Nephron progenitor cell (in vitro differentiated cells): ENCODE measurements at regions not wholly inside any gene's neighbourhood (a gene's known extent, or its start where the extent isn't known, plus 50 kb on each side); places are given as distances from the start of the nearest gene placed in this dataset.

Experiments
- DNase-seq: peaks from one replicate; pipeline ENCODE4 v3.0.0; 2021
- H3K27ac Mint-ChIP-seq: 2 replicates; pipeline ENCODE4 v1.8.0; 2021; ENCODE audit warnings: mild to moderate bottlenecking, moderate library complexity, mixed read lengths
- H3K27me3 Mint-ChIP-seq: 2 replicates; pipeline ENCODE4 v1.8.0; 2021; ENCODE audit warnings: mild to moderate bottlenecking, low read depth, mixed read lengths; ENCODE audit not compliant: poor library complexity
- H3K36me3 Mint-ChIP-seq: 2 replicates; pipeline ENCODE4 v1.8.0; 2021; ENCODE audit warnings: low read depth, mixed read lengths
- H3K4me1 Mint-ChIP-seq: 2 replicates; pipeline ENCODE4 v1.8.0; 2021; ENCODE audit warnings: mixed read lengths
- H3K4me3 Mint-ChIP-seq: 2 replicates; pipeline ENCODE4 v1.8.0; 2021; ENCODE audit warnings: mild to moderate bottlenecking, moderate library complexity, mixed read lengths
- H3K9me3 Mint-ChIP-seq: 2 replicates; pipeline ENCODE4 v1.8.0; 2021; ENCODE audit warnings: mild to moderate bottlenecking, moderate library complexity, mixed read lengths
- TF ChIP-seq, protein P1 (sequence below): fragments of 200-600 bp; sonication (generic); IDR thresholded peaks from 2 replicates; pipeline ENCODE4 v1.5.0; 2021; ENCODE audit warnings: antibody characterized with exemption

DNA sequence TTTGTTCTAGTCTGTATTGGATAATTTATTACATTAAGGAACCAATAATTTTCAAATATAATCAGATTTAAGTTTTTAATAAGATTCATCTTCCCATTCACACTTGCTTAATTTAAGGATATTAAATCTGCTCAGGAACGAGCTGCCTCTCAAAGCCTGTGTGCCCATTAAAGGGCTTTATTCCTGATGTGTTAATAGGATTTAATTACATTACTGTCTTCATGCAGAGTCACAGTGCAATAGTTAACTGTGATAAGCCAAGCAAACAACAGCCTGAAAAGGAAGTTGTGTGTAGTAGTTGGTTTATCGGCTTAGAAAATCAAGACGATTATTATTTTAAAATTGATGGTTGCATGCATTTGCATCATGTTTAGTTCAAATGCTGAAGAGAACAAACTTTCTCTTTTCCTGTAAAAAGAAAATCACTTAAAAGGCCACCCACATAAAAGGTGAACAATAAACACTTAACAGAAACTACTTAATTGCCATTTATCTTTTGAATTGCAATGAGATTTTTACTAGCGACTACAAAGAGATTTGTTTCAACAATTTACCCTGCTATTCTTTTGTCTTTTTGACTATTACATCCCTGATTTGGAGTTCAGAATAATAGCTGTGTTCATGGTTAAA, 174.6 kb downstream of the RWDD3 start:
- no peak for DNase-seq
- H3K36me3 Mint-ChIP-seq = no peaks in the 10 kb centered on the region
- H3K9me3 Mint-ChIP-seq = peaks cover 5% of the 10 kb centered on the region
- no peak overlapping the region for H3K27ac Mint-ChIP-seq
- no peak overlapping the region for H3K4me3 Mint-ChIP-seq
- peaks cover 37% of the 10 kb centered on the region for H3K4me1 Mint-ChIP-seq
- peaks cover 22% of the 10 kb centered on the region for H3K27me3 Mint-ChIP-seq
- TF ChIP-seq, protein P1, sequence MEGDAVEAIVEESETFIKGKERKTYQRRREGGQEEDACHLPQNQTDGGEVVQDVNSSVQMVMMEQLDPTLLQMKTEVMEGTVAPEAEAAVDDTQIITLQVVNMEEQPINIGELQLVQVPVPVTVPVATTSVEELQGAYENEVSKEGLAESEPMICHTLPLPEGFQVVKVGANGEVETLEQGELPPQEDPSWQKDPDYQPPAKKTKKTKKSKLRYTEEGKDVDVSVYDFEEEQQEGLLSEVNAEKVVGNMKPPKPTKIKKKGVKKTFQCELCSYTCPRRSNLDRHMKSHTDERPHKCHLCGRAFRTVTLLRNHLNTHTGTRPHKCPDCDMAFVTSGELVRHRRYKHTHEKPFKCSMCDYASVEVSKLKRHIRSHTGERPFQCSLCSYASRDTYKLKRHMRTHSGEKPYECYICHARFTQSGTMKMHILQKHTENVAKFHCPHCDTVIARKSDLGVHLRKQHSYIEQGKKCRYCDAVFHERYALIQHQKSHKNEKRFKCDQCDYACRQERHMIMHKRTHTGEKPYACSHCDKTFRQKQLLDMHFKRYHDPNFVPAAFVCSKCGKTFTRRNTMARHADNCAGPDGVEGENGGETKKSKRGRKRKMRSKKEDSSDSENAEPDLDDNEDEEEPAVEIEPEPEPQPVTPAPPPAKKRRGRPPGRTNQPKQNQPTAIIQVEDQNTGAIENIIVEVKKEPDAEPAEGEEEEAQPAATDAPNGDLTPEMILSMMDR = no peak

DNA sequence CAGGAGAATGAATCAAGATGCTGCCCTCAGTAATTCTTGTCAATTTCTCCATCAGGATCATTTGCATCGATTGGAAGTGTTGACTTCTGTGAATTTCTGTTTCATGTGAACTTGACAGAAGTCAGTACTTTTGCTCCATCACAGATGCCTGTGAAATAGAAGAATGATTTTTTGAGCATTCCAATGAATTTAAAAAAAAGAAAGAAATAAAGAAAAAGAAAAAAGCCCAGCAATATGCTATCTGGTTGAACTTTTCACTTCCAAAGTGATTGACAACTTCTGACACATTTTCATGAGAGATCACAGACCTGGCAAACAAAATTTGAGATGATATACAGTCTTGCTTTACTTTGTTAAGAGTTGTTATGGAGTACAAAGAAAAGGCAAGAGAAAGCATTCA, 175.3 kb downstream of the RWDD3 start:
- no peak overlapping the region for H3K4me3 Mint-ChIP-seq
- no peak overlapping the region for H3K27ac Mint-ChIP-seq
- peaks cover 3% of the 10 kb centered on the region for H3K9me3 Mint-ChIP-seq
- TF ChIP-seq, protein P1 = no peak
- H3K27me3 Mint-ChIP-seq = peaks cover 22% of the 10 kb centered on the region
- DNase-seq = no peak
- H3K36me3 Mint-ChIP-seq = no peaks in the 10 kb centered on the region
- peaks cover 37% of the 10 kb centered on the region for H3K4me1 Mint-ChIP-seq

DNA sequence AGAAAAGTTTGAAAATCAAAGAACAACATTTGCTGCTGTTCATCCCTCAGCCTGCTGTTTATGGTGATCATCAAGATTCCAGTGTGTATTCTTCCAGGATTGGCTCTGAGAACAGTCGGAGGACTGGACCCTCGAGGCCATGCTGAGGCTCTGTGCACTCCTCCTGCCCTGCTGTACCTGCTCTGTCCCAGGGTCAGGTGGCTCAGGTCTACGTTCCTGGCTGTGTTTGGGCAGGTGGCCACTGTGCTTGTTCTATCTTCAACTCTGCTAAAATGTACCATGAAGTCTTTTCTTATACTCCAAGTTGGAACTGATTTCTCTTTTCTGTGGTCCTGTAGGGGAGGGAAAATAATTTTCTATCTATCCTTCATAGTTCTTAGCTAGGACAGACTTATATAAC, 175.9 kb downstream of the RWDD3 start:
- Mint-ChIP-seq H3K4me1 (peaks cover 37% of the 10 kb centered on the region), H3K27ac (no peak overlapping the region), H3K9me3 (peaks cover 2% of the 10 kb centered on the region), H3K36me3 (no peaks in the 10 kb centered on the region), H3K27me3 (peaks cover 19% of the 10 kb centered on the region), H3K4me3 (no peak overlapping the region)
- TF ChIP-seq, protein P1 = no peak
- no peak for DNase-seq

DNA sequence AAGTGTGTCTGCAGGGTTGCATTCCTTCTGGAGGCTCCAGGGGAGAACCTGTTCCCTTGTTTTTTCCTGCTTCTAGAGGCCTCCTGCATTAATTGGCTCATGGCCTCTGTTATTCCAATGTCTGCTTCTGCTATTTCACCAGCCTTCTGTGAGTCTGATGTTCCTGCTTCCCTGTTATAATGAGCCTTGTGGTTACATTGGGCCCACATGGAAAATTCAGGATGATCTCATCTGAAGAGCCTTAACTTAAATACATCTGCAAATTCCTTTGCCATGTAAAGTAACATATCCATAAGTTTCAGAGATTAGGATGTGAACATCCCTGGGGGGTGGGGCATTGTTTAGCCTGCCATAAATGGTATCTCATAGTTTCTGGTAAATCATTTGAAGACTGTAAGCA, 181.1 kb downstream of the RWDD3 start:
- H3K27me3 Mint-ChIP-seq = peaks cover 8% of the 10 kb centered on the region
- no peaks in the 10 kb centered on the region for H3K9me3 Mint-ChIP-seq
- TF ChIP-seq, protein P1 = no peak
- DNase-seq = no peak
- H3K36me3 Mint-ChIP-seq = no peaks in the 10 kb centered on the region
- H3K4me1 Mint-ChIP-seq = no peaks in the 10 kb centered on the region
- no peak overlapping the region for H3K27ac Mint-ChIP-seq
- no peak overlapping the region for H3K4me3 Mint-ChIP-seq

DNA sequence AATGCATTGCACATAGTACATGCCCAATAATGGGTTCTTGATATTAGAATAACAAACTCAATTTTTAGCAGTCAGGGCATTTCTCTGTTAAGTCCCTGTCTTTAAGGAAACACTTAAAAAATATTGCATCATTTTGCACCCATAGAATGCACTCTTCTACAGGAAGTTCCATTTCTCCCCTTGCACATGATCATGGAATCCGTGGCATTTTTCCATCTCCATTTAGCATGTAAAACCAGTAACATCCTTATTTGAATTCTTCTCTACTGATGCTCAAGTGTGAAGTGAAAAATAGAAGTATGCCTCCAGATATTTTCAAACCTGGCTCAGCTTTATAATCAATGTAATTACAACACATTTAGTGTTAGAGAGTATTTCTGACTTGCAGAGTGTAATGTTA, 192.8 kb downstream of the RWDD3 start:
- TF ChIP-seq, protein P1 = no peak
- Mint-ChIP-seq H3K4me1 (peaks cover 6% of the 10 kb centered on the region), H3K36me3 (no peaks in the 10 kb centered on the region), H3K27ac (no peak overlapping the region), H3K4me3 (no peak overlapping the region), H3K9me3 (no peaks in the 10 kb centered on the region), H3K27me3 (no peaks in the 10 kb centered on the region)
- DNase-seq = no peak

DNA sequence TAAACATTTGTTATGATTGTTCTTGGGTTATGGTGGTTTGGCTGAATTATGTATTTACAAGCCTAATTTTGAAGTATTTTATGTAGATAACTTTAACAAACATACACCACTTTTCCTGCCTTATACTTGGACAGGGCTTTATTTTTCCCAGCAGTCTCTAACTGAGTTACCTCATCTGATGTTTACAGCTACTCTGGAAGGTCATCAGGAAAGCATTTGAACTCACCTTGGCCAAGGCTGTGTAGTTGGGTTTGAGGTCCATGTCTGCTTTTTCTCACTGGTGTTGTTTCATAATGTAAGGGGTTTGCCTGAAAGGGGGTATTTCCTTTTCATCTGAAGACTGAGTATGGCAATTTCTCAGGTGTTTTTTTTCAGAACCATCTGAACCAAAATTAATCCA, 193.5 kb downstream of the RWDD3 start:
- Mint-ChIP-seq H3K36me3 (no peaks in the 10 kb centered on the region), H3K27me3 (no peaks in the 10 kb centered on the region), H3K4me1 (peaks cover 6% of the 10 kb centered on the region), H3K27ac (no peak overlapping the region), H3K9me3 (no peaks in the 10 kb centered on the region), H3K4me3 (no peak overlapping the region)
- DNase-seq = no peak
- TF ChIP-seq, protein P1 = no peak
